Sciatic nerve (tissue), 2 donors: ENCODE measurements at regions not wholly inside any gene's neighbourhood (a gene's known extent, or its start where the extent isn't known, plus 50 kb on each side); places are given as distances from the start of the nearest gene placed in this dataset.
"Not testable (repeated sequence)": the region's sequence is repeated elsewhere in the genome, so short reads cannot be mapped to it uniquely, and the experiment has no call there.

Source experiments
- ATAC-seq: fragments of 200-7000 bp; cut with Tn5 transposase; one replicate; pipeline ENCODE4 v1.9.1; 2020; ENCODE audit warnings: mild to moderate bottlenecking, moderate library complexity
- DNase-seq: peaks from one replicate; pipeline ENCODE4 v3.0.0-alpha.2; 2020; ENCODE audit warnings: low spot score
- intact Hi-C: fragments of 100-400 bp; cut with DNase I; formaldehyde crosslinking; loops from one replicate; pipeline ENCODE4 v1.14.2; 2022
- donor health status: DM: no; HTN: no; CAD: no.
- donor health status: DM: no; HTN: no; CAD: no.

DNA sequence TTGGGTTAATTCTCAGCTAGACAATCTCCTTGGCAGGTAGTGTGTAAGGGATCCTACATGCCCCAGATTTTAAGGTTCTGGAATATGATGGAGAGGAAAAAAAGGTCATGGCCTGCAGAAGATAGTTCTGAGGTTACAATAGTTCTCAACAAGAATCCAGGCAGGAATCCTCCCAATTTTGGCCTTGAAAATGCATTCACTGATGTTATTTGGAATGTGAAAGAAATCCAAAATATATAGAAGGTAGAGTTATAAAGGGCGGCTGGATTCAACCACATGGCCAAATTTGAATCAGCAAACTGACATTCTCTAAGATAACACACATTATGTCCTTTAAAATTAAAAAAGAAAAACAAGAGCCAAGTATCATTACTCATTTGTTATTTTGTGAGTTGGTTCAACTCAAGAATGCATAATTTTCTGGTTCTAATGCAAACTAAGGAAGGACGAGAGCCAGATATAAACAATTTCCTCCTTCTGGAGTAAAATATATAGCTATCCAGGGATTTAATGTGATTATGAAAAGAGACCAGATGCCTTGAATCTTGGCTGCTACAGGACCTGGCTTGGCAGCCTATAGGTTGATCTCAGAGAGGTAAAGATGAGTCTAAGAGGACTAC is 177.0 kb upstream of the G2E3 start:
- ATAC-seq (no peak), DNase-seq (no peak)
- intact Hi-C loops: no loop called here

DNA sequence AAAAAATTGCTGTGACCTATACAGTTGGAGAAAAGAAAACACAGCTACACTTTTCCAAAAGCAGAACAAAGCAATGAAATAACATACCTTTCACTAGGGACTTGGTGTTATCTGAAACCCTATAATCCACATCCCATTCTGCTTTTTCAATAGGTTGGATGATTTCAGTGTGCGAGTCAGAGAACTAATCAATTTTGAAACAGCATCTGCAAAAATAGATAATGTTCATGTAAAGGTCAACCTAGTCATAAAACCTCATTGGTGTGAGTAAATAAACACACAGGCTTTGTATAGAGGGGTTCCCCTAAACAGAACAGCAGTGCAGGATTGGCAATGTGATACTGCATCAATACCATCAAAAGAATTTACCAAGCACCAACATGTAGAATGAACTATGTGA is 173.0 kb upstream of the G2E3 start:
- DNase-seq: no peak
- intact Hi-C loops: no loop called here
- no peak for ATAC-seq

DNA sequence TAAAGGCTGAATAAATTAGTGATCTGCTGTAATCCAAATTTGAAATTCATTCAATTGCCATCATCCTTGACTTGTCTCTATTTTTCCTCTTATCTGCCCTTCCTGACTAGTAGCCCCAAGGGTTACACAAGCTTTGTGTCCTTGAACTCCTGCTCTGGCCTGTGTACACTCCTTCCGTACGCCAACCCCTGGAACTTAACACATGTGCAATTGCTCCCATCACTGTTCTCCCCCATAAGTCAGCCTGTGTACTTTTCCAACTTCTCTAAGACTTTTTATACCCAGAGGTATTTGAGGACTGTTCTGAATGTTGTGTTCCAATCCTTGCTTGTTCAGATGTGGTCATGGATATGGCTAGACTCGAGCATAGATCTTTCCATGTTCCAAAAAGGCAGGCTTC is 171.1 kb upstream of the G2E3 start:
- intact Hi-C loops: no loop called here
- peak; percentile 79 for ATAC-seq
- DNase-seq: no peak

DNA sequence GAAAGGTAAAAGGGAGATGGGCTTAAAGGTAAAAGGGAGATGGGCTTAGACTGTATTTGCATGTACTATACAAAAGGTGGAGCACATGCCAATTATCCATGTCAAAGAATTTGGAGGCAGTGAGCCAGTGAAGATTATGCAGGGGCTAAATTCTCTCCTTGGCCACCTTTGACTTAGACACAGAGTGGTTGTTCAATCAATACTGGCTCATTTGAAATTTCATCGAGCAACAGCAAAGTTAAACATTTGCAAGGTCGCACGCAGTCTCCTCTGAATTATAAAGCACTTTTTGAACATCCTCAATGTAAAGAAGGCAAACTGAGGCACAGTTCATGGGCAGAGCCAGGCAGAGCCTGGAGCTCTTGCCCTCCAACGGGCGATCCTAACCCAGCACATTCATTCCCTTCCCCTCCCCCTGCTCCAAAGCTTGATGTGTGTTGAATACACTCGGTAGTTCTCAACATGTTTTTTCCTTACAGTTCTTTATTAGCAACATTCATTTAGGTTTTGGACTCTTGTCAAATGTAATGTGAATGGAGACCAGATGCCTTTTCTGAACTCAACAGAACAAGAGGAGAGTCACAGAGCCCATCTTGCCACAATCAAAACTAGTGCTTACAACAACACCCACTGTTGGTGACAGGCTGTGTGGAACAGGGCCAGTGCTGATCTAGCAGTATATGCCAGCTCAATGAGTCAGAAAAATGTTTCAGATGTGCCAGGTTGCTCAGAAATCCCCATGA is 169.7 kb upstream of the G2E3 start:
- no peak for DNase-seq
- ATAC-seq: peak; percentile 24
- intact Hi-C loops: no loop called here

DNA sequence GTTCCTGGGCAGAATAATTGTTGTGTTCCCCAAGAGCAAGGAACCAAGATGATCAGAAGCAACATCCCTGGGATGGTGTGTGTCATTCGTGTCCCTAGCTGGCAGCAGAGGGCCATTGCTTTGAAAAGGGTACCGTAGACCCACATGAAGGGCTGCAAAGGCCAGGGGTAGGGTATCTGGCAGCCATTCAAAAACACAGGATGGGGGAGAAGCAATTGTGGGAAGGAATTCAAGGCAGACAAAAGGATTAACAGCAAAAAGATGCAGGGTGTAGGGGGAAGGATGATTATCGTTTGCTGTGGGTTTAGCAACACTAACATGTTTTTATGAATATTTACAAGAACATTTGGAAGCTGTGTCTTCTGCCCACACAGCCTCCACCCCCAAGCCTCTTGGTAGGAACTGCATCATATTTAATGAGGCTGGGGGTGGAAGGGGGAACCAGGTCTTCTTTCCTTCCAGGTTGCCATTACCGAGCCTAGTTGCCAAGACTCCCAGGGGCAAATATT is 169.0 kb upstream of the G2E3 start:
- no peak for ATAC-seq
- intact Hi-C loops: no loop called here
- DNase-seq: no peak

DNA sequence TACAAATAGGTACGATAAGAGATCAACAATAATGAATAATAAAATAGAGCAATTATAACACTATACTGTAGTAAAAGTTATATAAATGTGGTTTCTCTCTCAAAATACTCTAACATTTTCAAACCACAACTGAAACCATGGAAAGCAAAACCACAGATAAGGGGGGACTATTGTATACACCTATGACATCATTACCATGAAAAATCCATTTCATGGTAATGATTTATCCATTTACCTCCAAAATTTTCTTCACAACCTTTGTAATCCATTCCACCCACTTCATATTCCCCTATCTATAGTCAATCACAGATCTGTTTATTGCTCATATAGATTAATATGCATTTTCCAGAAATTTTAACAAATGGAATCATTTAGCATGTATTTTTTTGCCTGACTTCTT is 163.9 kb upstream of the G2E3 start:
- intact Hi-C loops: no loop called here
- ATAC-seq: no peak
- DNase-seq: no peak

DNA sequence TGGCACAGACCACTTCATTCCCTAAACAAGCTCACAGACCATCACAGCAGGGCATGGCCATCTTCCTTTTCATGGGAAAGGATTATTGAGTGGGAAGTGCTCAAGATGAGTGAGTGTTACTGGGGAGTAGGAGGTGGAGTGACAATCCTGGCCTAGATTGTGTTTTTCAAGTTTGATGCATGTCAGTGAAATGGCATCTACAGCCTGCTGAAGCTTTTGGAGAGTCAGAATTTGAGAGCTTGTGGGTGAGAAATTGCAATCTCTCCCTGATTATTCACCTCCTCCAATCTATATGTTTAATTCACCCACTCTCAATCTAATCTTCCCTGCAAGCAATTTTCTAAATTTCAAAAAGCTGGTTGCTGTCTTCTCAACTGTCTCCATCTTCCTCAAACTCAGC is 156.1 kb upstream of the G2E3 start:
- intact Hi-C loops: no loop called here
- ATAC-seq: no peak

DNA sequence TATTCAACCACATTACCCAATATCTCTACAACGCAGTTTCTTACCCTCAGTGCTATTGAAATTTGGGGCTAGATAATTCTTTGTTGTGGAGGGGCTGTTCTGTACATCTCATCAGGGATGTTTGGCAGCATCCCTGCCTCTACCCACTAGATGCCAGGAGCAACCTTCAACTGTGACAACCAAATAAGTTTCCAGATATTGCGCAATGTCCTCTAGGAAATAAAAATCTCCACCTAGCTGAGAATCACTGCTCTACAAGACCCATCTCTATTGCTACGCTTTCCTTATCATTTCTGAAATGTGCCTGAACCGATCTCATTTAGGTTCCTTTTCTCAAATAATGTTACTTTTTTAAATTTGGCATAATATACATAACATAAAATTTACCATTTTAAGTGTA is 155.2 kb upstream of the G2E3 start:
- ATAC-seq: no peak
- no peak for DNase-seq
- intact Hi-C loops: no loop called here

More for the DNA sequence above, 156.1 kb upstream of the G2E3 start:
- DNase-seq: no peak

DNA sequence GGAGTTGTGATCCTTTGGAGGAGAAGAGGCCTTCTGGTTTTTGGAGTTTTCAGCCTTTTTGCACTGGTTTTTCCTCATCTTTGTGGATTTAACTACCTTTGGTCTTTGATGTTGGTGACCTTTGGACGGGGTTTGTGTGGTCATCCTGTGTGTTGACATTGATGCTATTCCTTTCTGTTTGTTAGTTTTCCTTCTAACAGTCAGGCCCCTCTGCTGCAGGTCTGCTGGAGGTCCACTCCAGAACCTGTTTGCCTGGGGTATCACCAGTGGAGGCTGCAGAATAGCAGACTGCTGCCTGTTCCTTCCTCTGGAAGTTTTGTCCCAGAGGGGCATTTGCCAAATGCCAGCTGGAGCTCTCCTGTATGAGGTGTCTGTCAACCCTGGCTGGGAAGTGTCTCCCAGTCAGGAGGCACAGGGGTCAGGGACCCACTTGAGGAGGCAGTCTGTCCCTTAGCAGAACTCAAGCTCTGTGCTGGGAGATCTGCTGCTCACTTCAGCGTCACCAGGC is 149.4 kb upstream of the G2E3 start:
- intact Hi-C loops, DNase-seq, ATAC-seq: not testable (repeated sequence)

DNA sequence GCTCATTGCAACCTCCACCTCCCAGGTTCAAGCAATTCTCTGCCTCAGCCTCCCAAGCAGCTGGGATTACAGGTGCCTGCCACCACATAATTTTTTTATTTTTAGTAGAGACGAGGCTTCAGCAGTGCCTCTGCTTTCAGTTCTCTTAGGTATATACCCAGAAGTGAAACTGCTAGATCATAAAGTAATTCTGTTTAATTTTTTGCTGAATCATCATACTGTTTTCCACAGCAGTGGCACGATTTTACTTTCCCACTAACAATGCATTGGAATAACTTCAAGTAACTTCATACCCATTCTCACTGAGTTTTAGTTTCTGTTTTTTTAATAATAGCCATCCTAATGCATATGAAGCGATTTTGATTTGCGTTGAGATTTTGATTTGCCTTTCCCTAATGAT is 148.0 kb upstream of the G2E3 start:
- DNase-seq (no peak), ATAC-seq (no peak)
- intact Hi-C loops: no loop called here

DNA sequence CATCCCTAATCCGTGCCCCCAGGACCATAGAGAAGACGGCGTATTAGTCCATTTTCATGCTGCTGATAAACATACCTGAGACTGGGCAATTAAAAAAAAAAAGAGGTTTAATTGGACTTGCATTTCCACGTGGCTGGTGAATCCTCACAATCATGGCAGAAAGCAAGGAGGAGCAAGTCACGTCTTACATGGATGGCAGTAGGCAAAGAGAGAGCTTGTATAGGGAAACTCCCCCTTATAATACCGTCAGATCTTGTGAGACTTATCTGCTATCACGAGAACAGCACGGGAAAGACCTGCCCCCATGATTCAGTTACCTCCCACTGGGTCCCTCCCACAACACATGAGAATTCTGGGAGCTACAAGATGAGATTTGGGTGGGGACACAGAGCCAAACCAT is 145.8 kb upstream of the G2E3 start:
- ATAC-seq, intact Hi-C loops, DNase-seq: not testable (repeated sequence)

DNA sequence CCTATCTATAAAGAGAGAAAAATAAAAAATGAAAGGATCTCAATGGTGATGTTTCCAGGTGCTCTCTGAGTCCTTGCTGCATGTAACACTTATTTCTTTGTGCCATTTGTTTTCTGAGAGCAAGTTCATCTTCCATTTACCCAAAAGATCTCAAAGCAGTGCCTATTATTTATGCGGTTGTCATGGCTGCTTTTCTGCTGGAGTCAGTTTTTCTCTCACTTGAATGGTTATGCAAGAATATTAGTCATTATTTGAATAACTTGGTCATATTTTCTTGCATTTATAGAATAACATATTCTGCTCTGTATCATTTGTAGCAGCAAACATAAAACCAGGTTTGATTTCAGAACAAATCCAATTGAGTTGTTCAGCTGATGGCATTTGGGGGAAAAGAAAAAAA is 141.8 kb upstream of the G2E3 start:
- no peak for DNase-seq
- intact Hi-C loops: no loop called here
- ATAC-seq: no peak

DNA sequence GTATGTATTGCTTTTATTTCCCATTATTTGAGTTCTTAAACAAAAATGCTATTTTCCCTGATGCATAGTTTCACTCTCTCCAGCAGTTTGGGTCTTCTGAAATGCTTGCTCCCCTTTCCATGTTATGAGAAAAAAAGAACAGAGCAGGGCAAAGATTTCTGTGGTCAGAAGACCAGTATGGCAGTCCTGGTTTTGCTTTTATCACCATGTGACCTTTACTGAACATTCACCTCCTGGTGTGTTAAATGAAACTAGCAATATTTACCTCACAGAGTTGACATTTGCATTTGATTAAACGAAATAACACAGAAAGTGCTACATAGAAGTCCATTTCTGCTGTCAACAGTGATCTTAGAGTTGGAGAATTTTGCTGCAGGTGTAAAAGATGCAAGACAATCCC is 141.0 kb upstream of the G2E3 start:
- DNase-seq: no peak
- no peak for ATAC-seq
- intact Hi-C loops: no loop called here

DNA sequence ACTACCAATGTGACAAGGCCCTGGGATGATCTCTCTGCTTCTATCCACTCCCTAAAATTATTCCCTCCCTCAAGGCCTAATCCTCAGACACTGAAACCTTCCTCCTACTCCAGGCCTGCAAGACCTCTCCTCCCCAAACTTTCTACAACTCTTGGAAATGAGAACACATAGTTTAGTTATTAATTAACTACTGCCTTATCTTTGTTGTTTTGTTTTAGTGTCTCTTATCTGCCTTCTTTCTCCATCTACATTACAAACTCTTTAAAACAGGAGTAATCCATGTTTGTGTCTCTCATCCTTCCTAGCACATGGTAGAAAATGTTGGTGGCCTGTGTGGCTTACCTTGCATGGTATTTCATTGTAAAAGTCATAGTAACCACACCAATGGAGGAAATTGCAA is 139.9 kb upstream of the G2E3 start:
- intact Hi-C loops: no loop called here
- no peak for DNase-seq
- ATAC-seq: no peak

DNA sequence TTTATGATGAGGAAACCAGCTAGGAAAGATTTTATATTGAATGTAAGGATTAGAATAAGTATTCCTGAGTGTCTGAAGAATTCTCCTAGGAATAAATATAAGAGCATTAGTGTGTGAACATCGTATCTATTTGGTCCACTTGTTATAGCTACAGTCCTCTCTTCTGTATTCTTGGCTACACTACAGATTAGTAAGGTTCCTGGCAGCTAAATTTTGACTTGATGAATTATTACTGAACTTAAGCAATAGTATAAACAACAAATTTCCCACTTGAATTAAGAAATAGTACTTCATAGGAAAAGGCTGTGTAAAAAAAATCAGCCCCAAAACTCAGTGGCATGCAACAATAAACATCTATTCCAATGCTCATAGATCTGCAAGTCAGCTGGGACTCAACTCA is 138.4 kb upstream of the G2E3 start:
- intact Hi-C loops: no loop called here
- peak; percentile 57 for ATAC-seq
- no peak for DNase-seq

DNA sequence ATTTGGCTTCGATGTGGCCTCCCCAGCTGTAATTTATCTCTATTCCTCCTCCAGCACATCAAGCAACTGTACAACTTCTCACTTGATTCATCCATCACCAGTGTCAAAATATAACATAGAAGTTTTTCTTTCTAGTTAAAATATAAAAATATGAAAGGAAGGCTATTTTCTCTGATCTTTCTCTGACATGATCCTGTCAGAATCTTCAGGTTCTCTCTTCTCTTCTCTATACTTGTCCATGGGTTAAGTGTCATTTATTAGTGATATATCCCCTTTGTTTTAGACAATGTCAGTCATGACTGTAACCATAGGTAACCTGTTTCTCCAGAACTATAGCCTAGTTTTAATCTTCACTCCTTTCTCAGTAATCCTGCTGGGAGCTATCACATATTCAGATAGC is 132.5 kb upstream of the G2E3 start:
- DNase-seq (no peak), ATAC-seq (no peak)
- intact Hi-C loops: no loop called here

DNA sequence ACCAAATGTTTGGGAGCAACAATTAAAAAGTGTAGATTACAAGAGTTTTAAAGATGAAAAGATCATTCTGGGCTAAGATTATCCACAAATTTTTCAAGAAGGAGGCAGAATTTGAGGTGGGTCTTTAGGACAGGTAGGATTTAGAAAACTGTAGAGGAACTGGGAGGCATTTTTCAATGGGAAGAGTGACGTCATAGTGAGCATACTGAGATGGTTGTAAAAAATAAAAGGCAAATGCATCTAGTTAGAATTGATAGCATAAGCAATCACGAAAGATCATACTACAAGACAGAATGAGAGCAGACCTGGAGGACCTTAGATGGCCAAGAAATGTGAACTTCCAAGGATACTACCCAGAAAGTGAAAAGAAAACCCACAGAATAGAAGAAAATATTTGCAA is 131.6 kb upstream of the G2E3 start:
- ATAC-seq (no peak), DNase-seq (no peak)
- intact Hi-C loops: no loop called here

DNA sequence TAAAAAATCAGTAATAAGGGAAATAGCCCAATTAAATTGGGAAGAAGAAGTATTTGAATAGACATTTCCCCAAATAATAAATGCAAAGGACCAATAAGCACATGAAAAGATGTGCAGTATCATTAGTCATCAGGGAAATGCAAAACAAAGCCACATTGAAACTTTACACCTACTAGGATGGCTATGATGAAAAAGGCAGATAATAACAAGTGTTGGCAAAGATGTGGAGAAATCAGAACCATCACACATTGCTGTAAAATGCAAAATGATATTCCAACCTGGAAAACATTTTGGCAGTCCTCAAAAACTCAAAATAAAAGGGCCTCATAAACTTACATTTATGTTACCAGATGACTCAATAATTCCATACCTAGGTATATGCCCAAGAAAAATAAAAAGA is 131.1 kb upstream of the G2E3 start:
- intact Hi-C loops: no loop called here
- no peak for DNase-seq
- no peak for ATAC-seq

DNA sequence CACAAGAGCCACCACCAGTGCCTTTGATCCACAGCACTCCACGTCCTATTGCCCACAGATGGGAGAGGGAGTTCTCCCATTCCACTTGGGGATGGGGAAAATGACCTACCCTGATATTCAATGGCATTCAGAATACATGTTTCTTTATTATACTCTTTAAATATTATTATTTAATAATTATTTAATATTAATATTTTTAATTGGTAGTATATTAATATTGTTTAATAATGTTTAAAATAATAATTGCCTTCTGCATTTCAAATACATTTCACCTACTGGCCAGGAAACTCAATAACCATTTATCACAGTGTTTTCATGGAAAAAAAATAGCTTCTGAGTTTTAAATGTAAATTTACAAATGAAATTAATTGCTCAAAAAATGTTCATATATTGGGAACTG is 127.4 kb upstream of the G2E3 start:
- DNase-seq (no peak), ATAC-seq (no peak)
- intact Hi-C loops: no loop called here

DNA sequence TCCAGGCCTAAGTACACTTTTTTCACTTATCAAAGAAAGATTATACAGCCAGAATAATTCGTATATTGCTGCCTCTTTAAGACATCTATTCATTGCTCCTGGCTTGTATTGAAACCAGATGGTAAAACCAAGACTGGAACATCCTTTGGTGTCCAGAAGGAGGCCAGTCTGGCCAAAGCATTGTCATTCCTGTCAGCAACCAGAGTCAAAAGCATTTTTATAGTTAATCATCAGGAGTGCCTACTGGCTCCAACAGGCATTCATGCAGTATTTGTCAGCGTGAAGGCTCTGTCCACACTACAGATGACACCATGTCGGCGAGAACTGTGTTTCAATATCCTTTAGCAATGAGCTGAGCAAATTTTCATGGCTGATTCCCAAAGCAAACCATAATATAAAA is 118.0 kb upstream of the G2E3 start:
- intact Hi-C loops: no loop called here
- ATAC-seq (no peak), DNase-seq (no peak)
